ENCODE measurements at regions not wholly inside any gene's neighbourhood (a gene's known extent, or its start where the extent isn't known, plus 50 kb on each side); places are given as distances from the start of the nearest gene placed in this dataset.

DNA sequence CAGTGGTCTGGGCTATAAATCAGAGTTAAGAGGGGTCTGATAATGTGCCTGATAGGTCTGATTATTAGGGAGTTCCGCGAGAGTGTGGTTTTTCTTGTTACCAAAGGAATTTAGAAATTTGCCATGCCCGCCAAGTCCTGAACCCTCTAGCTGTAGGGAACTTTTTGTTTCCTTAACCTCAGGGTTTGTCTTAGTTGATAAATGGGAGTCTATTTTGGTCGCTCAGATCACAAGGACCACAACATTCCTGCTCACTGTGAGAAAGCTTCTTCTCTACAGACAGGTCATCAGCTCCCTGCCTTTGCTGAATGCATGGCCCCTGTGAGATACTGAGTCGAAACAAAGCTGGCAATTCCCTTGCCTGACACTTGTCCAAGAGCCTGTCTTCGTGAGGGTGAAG lies 497.8 kb downstream of the HS3ST4 start:
- no peak for DNase-seq

- DNase-seq, result no peak
These were observed 502.8 kb downstream of the HS3ST4 start for GRCh38 chr16:26194526-26194925.

DNA sequence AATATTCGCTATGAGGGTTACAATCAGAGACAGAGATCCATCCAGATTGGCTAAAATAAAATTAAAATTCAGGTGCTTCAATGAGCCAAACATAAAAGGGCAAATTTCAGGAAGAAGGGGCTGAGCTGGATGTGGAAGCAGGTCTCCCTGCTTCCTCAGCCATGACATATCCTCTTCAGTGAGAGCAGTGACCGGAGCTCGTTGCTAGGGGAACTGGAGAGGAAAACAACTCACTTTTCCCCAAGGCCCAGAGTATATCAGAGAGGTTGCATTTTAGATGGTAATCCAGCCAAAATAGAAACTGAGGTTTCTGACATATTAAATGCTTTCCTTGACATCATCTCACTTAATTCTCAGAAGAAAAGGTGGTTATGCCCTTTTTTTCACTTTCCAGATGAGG lies 503.5 kb downstream of the HS3ST4 start:
- DNase-seq, result no peak

DNA sequence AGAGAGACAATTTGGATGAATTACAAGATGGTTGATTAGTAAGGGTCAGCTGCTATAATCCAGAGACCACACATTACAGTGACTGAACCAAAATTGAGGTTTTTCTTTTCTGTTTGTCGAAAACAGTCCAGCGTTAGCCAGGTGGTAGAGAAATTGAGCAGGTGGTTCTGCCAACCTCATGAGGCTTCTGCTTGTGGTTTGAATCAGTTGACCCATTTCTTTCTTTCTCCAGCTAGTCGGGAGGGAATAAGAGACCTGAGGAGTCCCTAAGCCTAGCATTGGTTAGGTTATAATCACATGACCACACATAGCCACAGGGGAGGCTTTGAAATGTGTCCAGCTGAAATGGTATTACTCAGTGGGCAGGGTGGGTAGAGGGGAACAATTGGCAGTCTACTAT lies 504.6 kb downstream of the HS3ST4 start:
- DNase-seq, result no peak

- DNase-seq, result no peak
These were observed 505.0 kb downstream of the HS3ST4 start for GRCh38 chr16:26196802-26197201.

DNA sequence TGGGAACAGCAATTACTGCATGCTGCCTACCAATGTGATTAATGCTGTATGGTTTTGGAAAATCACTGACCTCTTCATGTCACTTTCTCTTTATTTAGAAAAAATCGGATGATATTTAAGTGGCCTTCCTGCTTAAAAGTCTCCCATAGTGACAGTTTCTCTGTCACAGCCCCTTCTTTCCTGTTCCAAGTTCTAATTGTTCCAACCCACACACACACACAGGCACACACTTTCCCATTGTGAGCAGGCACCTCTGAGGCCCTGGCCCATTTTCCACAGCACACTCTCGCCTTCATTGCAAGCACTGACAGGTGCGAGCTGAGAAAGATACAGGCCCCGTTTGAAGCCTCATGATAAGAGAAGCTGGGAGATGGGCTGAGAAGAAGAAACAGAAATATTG lies 505.9 kb downstream of the HS3ST4 start:
- DNase-seq, result no peak

DNA sequence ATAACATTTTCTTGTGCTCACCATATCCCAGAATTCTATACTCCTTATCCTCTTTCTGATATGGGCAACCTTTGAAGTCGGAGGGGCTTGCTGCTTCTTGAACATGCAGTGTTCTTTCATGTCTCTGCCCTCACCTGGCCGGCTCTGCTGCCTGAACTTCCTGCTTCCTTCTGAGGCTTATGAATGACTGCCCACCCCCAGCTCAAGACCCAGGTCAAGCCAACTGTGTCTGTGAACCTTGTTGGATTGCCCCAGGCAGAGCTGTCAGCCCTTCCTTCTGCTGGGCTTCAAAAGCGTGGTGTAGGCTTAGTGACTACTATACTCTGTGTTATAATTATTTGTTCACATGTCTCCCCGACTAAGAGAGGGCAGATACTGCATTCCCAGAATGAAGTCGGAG lies 506.5 kb downstream of the HS3ST4 start:
- DNase-seq, result no peak

DNA sequence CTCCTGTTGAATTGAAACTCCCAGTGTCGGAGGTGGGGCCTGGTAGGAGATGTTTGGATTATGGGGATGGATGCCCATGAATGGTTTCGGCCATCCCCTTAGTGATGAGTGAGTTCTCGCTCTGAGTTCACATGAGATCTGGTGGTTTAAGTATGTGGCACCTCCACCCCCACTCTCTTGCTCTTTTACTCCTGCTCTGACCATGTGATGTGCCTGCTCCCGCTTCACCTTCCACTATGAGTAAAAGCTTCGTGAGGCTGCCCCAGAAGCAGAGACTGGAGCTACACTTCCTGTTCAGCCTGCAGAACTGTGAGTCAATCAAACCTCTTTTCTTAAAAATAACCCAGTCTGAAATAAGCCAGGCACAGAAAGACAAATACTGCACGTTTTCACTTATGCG lies 512.4 kb downstream of the HS3ST4 start:
- peak in 1 of 2 experiments; percentile 15 for DNase-seq

GRCh38 chr16:26211542-26211941 lies 519.8 kb downstream of the HS3ST4 start:
- DNase-seq, result no peak

GRCh38 chr16:26212599-26212998 lies 520.8 kb downstream of the HS3ST4 start:
- no peak for DNase-seq

DNA sequence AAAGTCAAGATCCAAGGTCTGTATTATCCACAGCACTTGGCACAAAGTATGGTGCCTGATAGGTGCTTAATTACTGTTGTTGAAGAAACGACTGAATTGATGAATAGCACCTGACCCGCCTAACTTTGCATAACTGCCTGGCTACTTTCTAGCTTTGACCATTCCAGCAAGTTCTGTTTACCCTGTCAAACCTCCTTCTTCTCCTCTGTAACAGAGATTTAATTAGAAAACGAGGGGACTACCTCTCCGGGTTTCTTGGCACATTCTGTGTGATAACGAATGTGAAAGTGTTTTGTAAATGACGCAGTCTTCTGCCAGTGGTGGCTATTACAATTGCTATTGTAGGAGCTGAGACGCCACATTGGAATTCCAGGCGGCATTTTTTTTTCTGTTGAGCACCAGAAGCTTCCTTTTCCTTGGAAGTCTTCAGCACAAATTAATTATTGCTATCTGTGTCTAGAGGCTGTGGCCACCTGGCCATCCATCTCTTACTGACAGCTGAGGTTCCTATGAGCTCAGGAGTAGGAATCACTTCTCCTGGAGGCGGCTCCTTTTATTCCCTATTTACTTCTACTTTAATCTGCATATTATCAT lies 522.9 kb downstream of the HS3ST4 start:
- DNase-seq, result no peak

- no peak for DNase-seq
These were observed 529.1 kb downstream of the HS3ST4 start for GRCh38 chr16:26220894-26221293.

DNA sequence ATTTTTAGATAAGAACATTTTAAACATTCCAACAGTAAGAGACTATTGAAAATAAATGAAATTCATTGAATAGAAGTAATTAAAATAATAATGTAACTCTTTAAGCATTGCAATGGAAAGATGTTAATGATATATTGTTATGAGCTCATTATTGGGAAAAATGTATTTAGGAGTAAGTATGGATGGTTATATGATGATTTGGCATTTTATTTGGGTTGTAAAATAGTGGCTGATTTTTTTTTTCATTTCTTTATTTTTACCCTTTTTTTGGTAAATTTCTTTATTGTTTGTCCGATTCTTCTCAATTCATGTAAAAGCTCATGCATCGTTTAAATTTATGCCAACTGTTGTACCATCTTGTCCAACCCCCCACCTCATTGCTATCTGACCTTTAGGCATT lies 539.9 kb downstream of the HS3ST4 start:
- no peak for DNase-seq

DNA sequence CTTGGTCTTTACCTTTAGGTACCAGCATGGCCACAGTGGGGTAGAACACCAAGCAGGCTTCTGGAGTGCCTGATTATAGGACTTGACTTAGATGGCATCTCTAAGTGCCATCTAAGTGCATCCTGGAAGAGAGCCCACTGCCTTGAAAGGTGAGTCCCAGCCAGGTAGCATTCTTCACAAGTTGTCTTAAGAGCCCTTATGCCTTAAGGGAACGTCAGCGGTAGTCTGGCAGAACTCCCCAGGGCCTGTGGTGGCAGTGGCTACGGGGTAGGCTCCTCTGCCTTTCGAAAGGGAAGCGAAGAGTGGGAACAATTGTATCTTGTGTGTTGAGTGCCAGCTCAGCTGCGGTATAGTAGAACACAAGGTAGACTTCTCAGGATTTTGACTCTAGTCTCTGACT lies 549.0 kb downstream of the HS3ST4 start:
- no peak for DNase-seq

GRCh38 chr16:26247063-26247462 lies 555.3 kb downstream of the HS3ST4 start:
- no peak for DNase-seq

GRCh38 chr16:26252598-26252997 lies 560.8 kb downstream of the HS3ST4 start:
- DNase-seq, result no peak

DNA sequence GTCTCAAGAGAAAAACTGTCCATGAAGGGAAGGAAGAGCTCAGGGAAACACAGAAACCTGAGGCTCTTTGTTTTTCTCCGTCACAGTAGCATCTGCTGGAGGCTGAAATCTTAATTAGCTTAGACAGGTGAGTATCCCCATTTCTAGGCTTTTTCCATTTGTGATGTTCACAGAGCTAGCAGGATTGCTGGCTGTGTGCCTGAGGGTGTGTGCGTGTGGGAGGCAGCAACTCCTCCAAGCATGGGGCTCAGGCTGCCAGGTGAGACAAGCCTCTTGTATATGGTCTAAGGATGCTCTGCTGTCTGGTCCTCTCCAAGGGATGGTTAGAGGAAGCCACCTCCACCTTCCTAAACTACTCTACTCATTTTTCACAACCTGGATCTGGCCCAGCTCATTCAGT lies 569.9 kb downstream of the HS3ST4 start:
- no peak for DNase-seq

- DNase-seq, result no peak
These were observed 571.6 kb downstream of the HS3ST4 start for GRCh38 chr16:26263406-26263805.

DNA sequence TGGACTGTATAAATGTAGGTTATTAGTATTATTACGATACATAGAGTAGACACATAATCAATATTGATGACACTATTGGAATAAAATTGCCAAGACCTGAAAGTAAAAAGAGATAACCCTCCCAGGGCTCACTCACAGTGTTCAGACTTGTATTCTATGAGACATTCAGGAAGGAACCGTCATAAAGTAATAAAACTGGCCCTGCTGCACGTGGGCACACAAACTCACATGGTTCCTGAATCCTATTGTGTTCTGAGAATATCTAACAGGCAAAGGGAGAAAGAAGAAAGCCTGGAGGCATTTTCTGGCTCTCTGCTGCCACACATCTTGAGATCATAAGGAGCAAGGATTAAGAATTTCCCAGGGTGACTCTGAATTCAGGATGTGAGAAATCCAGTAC lies 575.9 kb downstream of the HS3ST4 start:
- no peak for DNase-seq

- no peak for DNase-seq
These were observed 577.9 kb downstream of the HS3ST4 start for GRCh38 chr16:26269673-26270072.

GRCh38 chr16:26273607-26274006 lies 581.8 kb downstream of the HS3ST4 start:
- DNase-seq, result no peak

- no peak for DNase-seq
These were observed 583.3 kb downstream of the HS3ST4 start for GRCh38 chr16:26275021-26275590.

DNA sequence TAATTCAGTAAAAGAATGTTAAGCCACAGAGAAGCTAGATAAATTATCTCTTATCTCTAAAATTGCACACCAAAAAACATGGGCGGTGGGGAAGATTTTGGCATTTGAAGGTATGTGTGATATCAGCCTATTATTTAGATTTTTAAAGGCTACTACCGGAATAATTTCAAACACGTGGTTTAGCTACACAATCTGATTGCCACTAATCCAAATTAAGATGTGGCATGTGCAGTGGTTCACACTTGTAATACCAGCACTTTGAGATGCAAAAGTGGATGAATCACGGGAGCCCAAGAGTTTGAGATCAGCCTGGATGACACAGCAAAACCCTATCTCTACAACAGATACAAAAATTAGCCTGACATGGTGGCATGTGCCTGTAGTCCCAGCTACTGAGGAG lies 584.5 kb downstream of the HS3ST4 start:
- DNase-seq, result no peak

DNA sequence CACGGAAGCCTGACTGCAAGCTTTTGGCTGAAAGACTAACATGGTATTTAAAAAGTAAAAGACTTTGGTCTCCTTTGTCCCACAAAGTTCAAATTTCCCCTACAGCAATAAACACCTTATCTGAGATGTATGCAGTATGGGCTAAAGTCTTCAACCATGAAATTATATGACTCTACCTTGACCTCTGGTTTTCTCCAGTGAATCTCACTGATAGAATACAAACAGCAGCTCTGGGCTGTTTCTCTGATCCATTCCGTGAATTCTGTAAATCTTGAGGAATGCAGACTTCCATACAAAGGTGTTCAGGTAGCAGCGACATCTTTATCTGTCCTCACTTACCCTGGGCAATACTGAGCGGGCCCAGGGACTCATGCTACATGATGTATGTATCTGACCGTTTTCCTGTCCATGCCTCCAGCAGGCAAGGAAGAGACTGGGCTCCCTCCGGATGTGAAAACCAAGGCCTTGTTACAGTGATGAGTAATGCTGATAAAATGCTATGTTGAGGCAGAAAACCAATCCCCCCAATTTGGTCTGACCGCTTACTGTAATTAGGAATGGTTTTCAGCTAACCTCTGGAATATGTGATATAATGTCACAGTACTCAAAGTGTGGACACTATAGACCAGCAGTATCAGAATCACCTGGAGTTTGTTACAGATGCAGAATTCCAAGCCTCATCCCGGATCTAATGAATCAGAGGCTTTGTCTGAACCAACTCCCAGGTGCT lies 589.8 kb downstream of the HS3ST4 start:
- no peak for DNase-seq
